Upper lobe of left lung (tissue), 6 donors: ENCODE measurements at regions not wholly inside any gene's neighbourhood (a gene's known extent, or its start where the extent isn't known, plus 50 kb on each side); places are given as distances from the start of the nearest gene placed in this dataset.
"Not testable (repeated sequence)": the region's sequence is repeated elsewhere in the genome, so short reads cannot be mapped to it uniquely, and the experiment has no call there.

Experiments
- ATAC-seq, 2 donors: fragments of 200-7000 bp; cut with Tn5 transposase; one replicate each; pipeline ENCODE4 v1.9.1; 2022; ENCODE audit warnings: mild to moderate bottlenecking in 2 of 2, moderate library complexity in 2 of 2; ENCODE audit not compliant: low FRiP score in 2 of 2
- DNase-seq, 2 donors: peaks; one replicate each; pipeline ENCODE4 v3.0.0-alpha.2; 2019 to 2020
- H3K27ac ChIP-seq, 4 donors: fragments of 200-600 bp; sonication (generic); one replicate each; pipeline ENCODE4 v1.5.1; 2016 to 2019
- H3K27me3 ChIP-seq, 4 donors: fragments of 200-600 bp; sonication (generic); one replicate each; pipeline ENCODE4 v1.5.1; 2017 to 2019
- H3K36me3 ChIP-seq, 4 donors: fragments of 200-600 bp; sonication (generic); one replicate each; pipeline ENCODE4 v1.5.1; 2016 to 2019
- H3K4me1 ChIP-seq, 4 donors: fragments of 200-600 bp; sonication (generic); one replicate each; pipeline ENCODE4 v1.5.1; 2018 to 2019
- H3K4me3 ChIP-seq, 4 donors: fragments of 200-600 bp; sonication (generic); one replicate each; pipeline ENCODE4 v1.5.1; 2017 to 2019; ENCODE audit warnings: mild to moderate bottlenecking in 2 of 4, moderate library complexity in 1 of 4
- H3K9me3 ChIP-seq, 4 donors: fragments of 200-600 bp; sonication (generic); one replicate each; pipeline ENCODE4 v1.5.1; 2018 to 2019
- CTCF ChIP-seq, 6 experiments: fragments of 450-650 bp in 4 of 6; fragments of 200-600 bp in 2 of 6; sonication (generic) in 2 of 6; IDR thresholded peaks; one replicate each; pipeline ENCODE4 v1.5.1; 2016 to 2019; ENCODE audit warnings: antibody characterized with exemption in 6 of 6
- EP300 ChIP-seq, 4 donors: sonication (generic); formaldehyde crosslinking; IDR thresholded peaks; one replicate each; pipeline ENCODE4 v1.5.1; 2017; ENCODE audit warnings: antibody characterized with exemption in 4 of 4, control low read depth in 2 of 4
- POLR2A ChIP-seq, 4 donors: fragments of 450-650 bp; IDR thresholded peaks; one replicate each; pipeline ENCODE4 v1.5.1; 2016 to 2017; ENCODE audit warnings: antibody characterized with exemption in 4 of 4, mild to moderate bottlenecking in 2 of 4
- POLR2AphosphoS5 ChIP-seq, 2 donors: sonication (generic); formaldehyde crosslinking; IDR thresholded peaks; one replicate each; pipeline ENCODE4 v1.5.1; 2017; ENCODE audit warnings: antibody characterized with exemption in 2 of 2
- WGBS, 2 donors: methylation state at CpG; one replicate each; pipeline ENCODE4 v1.1.5; 2017 to 2018; 5-methylcytosine and 5-hydroxymethylcytosine counted together
- donor health status: DM: no; HTN: no; CAD: no; lungs with moderate emphysema.
- donor health status: DM: no; HTN: yes; CAD: no; lungs with severe emphysema.

GRCh38 chrX:127138218-127138617, 318.7 kb downstream of the PRR32 start:
- H3K4me1 ChIP-seq, result no peaks in the 10 kb centered on the region
- H3K27me3 ChIP-seq, result no peaks in the 10 kb centered on the region
- no peaks in the 10 kb centered on the region for H3K9me3 ChIP-seq
- no peak for TF ChIP-seq EP300 (IDR thresholded peaks at IDR 0.05)
- no peak for TF ChIP-seq POLR2A (IDR thresholded peaks at IDR 0.05)
- no peak for TF ChIP-seq POLR2AphosphoS5 (IDR thresholded peaks at IDR 0.05)
- TF ChIP-seq CTCF (IDR thresholded peaks at IDR 0.05), result no peak
- H3K27ac ChIP-seq, result no peak overlapping the region
- WGBS, 2 donors, result 14 to 33% methylated on average over 1 of the region's 1 CpG
- ATAC-seq (no peak), DNase-seq (no peak)
- no peaks in the 10 kb centered on the region for H3K36me3 ChIP-seq
- no peak overlapping the region for H3K4me3 ChIP-seq

DNA sequence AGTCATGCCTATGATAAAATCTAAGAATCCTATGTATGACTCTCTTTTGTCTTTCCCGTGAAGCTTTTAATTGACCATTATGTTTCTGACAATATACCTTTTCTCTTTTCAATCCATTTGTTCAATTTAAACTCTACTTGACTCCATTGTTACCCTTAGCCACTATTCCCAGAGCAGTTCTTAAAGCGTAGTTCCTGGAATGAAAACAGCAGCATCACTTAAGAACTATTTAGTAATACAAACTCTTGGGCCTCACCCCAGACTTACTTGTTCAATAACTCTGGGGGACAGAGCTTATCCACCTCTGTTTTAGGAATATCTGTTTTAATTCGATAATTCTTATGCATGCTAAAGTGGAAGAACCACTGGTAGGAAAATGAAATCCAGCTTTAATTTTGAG, 358.4 kb downstream of the PRR32 start:
- TF ChIP-seq POLR2AphosphoS5 (IDR thresholded peaks at IDR 0.05) (no peak), EP300 (IDR thresholded peaks at IDR 0.05) (no peak), CTCF (IDR thresholded peaks at IDR 0.05) (no peak), POLR2A (IDR thresholded peaks at IDR 0.05) (no peak)
- 78 to 82% methylated on average over 3 of the region's 3 CpGs for WGBS, 2 donors
- H3K36me3 ChIP-seq, result no peaks in the 10 kb centered on the region

DNA sequence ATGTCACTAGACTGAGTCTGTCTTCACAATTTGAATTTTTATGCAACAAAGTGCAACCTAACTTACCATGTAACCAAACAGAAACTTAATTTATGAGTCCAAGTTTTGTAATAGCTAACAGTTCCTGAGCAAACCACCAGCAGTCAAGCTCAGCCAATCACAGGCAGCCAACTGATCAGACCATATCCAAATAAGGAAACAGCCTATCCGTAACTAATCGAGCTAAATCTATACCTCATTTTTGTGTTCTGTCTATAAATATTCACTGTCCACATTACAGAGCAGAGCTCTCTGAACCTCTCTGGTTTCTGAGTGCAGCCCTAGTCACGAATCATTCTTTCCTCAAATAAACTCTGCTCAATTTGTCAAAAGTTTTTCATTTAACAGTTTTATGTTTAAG, 367.6 kb downstream of the PRR32 start:
- no peaks in the 10 kb centered on the region for H3K27me3 ChIP-seq
- no peak overlapping the region for H3K27ac ChIP-seq
- DNase-seq, result no peak
- H3K4me1 ChIP-seq, result no peaks in the 10 kb centered on the region
- 71 to 86% methylated on average over 3 of the region's 3 CpGs for WGBS, 2 donors
- no peaks in the 10 kb centered on the region for H3K36me3 ChIP-seq
- H3K4me3 ChIP-seq, result no peak overlapping the region
- ATAC-seq, result no peak
- no peaks in the 10 kb centered on the region for H3K9me3 ChIP-seq
- no peak for TF ChIP-seq POLR2AphosphoS5 (IDR thresholded peaks at IDR 0.05)
- no peak for TF ChIP-seq EP300 (IDR thresholded peaks at IDR 0.05)
- TF ChIP-seq CTCF (IDR thresholded peaks at IDR 0.05), result no peak
- no peak for TF ChIP-seq POLR2A (IDR thresholded peaks at IDR 0.05)

More for the DNA sequence above, 358.4 kb downstream of the PRR32 start:
- no peak overlapping the region for H3K27ac ChIP-seq
- ATAC-seq (no peak), DNase-seq (no peak)
- no peak overlapping the region for H3K4me3 ChIP-seq
- no peaks in the 10 kb centered on the region for H3K27me3 ChIP-seq
- no peaks in the 10 kb centered on the region for H3K4me1 ChIP-seq
- no peaks in the 10 kb centered on the region for H3K9me3 ChIP-seq

DNA sequence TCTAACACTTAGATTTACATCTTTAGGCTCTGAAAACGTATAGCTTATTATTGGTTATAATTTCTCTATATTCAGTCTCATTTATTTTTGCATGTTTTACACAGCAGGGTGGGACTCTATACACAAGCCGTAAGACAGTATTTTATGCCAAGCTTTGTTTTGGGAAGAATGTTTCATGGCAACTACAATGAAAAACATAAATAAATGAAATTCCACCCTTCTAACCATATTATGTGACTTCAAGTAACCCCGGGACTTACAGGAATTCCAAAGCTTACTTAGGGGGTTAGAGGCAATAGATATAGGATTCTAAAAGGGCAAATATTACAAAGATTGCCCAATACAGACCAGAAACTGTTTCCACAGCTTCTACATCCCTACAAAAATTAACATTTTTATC, 370.9 kb downstream of the PRR32 start:
- WGBS, 2 donors, result 64 to 73% methylated on average over 3 of the region's 3 CpGs
- Histone ChIP-seq H3K36me3 (no peaks in the 10 kb centered on the region), H3K27me3 (no peaks in the 10 kb centered on the region), H3K4me3 (no peak overlapping the region), H3K27ac (no peak overlapping the region), H3K4me1 (no peaks in the 10 kb centered on the region), H3K9me3 (no peaks in the 10 kb centered on the region)
- no peak for ATAC-seq
- TF ChIP-seq POLR2AphosphoS5 (IDR thresholded peaks at IDR 0.05), result no peak
- no peak for DNase-seq

DNA sequence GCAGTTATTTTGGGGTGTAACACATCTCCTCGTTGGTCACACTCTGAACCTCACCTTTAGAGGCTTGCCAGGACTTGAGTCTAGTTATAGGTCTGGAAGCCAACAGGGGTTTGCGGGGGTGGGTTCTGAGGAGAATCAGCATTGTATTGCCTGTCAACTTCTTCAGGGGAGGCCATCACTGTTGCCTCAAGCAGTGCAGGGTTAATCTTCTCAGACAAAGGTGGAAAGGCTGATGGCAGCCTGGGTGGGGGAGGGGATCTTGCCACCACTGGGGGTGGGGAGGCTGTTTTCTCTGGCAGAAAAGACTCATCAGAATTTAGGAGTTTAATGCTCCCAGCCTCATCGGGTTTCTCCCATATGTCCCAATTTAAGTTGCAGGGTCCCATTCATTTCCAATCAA, 387.8 kb downstream of the PRR32 start:
- DNase-seq, result no peak
- Histone ChIP-seq H3K9me3 (no peaks in the 10 kb centered on the region), H3K27ac (no peak overlapping the region), H3K36me3 (no peaks in the 10 kb centered on the region), H3K4me3 (no peak overlapping the region), H3K4me1 (no peaks in the 10 kb centered on the region), H3K27me3 (no peaks in the 10 kb centered on the region)
- TF ChIP-seq POLR2AphosphoS5 (IDR thresholded peaks at IDR 0.05) (no peak), CTCF (IDR thresholded peaks at IDR 0.05) (no peak), EP300 (IDR thresholded peaks at IDR 0.05) (no peak), POLR2A (IDR thresholded peaks at IDR 0.05) (no peak)
- WGBS, 2 donors, result 61 to 63% methylated on average over 3 of the region's 3 CpGs
- ATAC-seq, result no peak

DNA sequence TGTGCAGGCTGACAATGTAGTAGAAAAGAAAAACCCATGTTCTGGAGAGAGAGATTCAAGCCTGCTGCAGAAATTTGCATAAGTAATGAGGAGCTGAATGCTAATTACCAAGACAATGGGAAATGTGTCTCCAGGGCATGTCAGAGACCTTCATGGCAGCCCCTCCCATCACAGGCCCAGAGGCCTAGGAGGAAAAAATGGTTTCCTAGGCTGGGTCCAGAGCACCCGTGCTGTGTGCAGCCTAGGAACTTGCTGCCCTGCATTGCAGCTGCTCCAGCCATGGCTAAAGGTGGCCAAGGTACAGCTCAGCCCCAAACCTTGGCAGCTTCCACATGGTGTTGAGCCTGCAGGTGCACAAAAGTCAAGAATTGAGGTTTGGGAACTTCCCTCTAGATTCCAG, 402.3 kb downstream of the PRR32 start:
- peaks cover 0 to 10% (median 0%) of the 10 kb centered on the region in 4 donors for H3K9me3 ChIP-seq
- not testable (repeated sequence) for H3K27ac ChIP-seq, H3K4me3 ChIP-seq, H3K36me3 ChIP-seq, H3K27me3 ChIP-seq, H3K4me1 ChIP-seq, DNase-seq, ATAC-seq
- WGBS, 2 donors, result 67% methylated on average over 1 of the region's 1 CpG; no CpG with 5 or more reads in 1 of the 2 donors
